ENCODE measurements at regions not wholly inside any gene's neighbourhood (a gene's known extent, or its start where the extent isn't known, plus 50 kb on each side); places are given as distances from the start of the nearest gene placed in this dataset.
"Not testable (repeated sequence)": the region's sequence is repeated elsewhere in the genome, so short reads cannot be mapped to it uniquely, and the experiment has no call there.

DNA sequence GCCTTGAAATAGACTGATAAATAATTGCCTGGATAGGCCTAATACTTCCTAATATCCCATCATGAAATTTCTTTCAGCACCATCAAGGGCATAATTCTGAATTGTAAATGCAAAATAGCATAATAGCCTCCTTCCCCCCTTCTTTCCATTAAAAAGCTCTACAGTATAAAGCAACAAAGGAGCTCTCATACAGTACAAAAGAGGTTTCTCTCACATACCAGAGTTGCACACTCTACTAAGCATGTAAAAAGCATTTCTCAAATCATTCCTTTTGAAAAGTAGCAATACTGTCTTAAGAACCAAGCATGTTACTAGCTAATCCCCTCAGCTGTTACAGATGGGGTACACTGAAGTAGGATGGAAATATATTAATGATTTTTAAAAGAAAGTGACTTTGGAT, 509.0 kb downstream of the KLHL13 start:
- no peaks in the 10 kb centered on the region for H3K27me3 ChIP-seq
- H3K36me3 ChIP-seq: no peaks in the 10 kb centered on the region
- no peak for TF ChIP-seq POLR2AphosphoS5 (IDR thresholded peaks at IDR 0.05; ENCODE audit: insufficient read depth in 1 of 2, low read depth in 1 of 2)
- TF ChIP-seq, protein P1, sequence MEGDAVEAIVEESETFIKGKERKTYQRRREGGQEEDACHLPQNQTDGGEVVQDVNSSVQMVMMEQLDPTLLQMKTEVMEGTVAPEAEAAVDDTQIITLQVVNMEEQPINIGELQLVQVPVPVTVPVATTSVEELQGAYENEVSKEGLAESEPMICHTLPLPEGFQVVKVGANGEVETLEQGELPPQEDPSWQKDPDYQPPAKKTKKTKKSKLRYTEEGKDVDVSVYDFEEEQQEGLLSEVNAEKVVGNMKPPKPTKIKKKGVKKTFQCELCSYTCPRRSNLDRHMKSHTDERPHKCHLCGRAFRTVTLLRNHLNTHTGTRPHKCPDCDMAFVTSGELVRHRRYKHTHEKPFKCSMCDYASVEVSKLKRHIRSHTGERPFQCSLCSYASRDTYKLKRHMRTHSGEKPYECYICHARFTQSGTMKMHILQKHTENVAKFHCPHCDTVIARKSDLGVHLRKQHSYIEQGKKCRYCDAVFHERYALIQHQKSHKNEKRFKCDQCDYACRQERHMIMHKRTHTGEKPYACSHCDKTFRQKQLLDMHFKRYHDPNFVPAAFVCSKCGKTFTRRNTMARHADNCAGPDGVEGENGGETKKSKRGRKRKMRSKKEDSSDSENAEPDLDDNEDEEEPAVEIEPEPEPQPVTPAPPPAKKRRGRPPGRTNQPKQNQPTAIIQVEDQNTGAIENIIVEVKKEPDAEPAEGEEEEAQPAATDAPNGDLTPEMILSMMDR (IDR thresholded peaks at IDR 0.05): no peak
- no peak for TF ChIP-seq POLR2A (IDR thresholded peaks at IDR 0.05)
- DNase-seq (ENCODE audit: extremely low spot score in 2 of 2): no peak
- H3K4me3 ChIP-seq: no peak overlapping the region
- H3K9me3 ChIP-seq: no peaks in the 10 kb centered on the region
- intact Hi-C loops (cut with DNase I): no loop called here
- no peaks in the 10 kb centered on the region for H3K4me1 ChIP-seq
- H3K27ac ChIP-seq: no peak overlapping the region

DNA sequence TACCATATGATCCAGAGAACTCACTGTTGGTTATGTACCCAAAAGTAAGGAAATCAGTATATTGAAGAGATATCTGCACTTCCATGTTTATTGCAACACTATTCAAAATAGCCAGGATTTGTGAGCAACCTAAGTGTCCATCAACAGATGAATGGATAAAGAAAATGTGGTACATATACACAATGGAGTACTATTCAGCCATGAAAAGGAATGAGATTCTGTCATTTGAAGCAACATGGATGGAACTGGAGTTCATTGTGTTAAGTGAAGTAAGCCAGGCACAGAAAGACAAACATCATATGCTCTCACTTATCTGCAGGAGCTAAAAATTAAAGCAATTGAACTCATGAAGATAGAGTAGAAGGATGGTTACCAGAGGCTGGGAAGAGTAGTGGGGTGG, 510.5 kb downstream of the KLHL13 start:
- H3K27ac ChIP-seq; DNase-seq (ENCODE audit: extremely low spot score in 2 of 2); intact Hi-C loops (cut with DNase I); H3K4me3 ChIP-seq; H3K4me1 ChIP-seq; H3K36me3 ChIP-seq; H3K27me3 ChIP-seq; H3K9me3 ChIP-seq: not testable (repeated sequence)

DNA sequence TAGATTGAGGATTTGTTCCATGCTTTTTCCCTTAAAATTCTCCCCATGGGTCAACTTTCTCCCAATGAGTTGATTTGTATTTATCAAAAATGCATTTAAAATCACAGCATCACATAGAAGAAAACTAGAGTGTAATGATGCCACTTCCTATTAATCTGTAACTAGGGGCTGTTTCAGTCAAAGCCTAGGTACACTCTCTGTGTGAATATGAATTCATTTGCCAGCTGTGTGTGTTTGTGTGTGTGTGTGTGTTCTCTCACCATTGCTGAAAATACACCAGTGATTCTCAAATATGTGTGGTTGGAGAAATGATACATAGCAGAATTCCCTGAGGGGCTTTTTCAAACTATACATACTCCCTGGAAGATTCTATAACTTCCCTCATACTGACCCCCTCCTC, 546.5 kb downstream of the KLHL13 start:
- H3K36me3 ChIP-seq: no peaks in the 10 kb centered on the region
- no peaks in the 10 kb centered on the region for H3K4me1 ChIP-seq
- no peaks in the 10 kb centered on the region for H3K9me3 ChIP-seq
- no peak for TF ChIP-seq POLR2A (IDR thresholded peaks at IDR 0.05)
- no peak for TF ChIP-seq POLR2AphosphoS5 (IDR thresholded peaks at IDR 0.05; ENCODE audit: insufficient read depth in 1 of 2, low read depth in 1 of 2)
- TF ChIP-seq, protein P1 (IDR thresholded peaks at IDR 0.05): no peak
- H3K27ac ChIP-seq: no peak overlapping the region
- intact Hi-C loops (cut with DNase I): no loop called here
- H3K27me3 ChIP-seq: no peaks in the 10 kb centered on the region
- DNase-seq (ENCODE audit: extremely low spot score in 2 of 2): no peak
- H3K4me3 ChIP-seq: no peak overlapping the region

DNA sequence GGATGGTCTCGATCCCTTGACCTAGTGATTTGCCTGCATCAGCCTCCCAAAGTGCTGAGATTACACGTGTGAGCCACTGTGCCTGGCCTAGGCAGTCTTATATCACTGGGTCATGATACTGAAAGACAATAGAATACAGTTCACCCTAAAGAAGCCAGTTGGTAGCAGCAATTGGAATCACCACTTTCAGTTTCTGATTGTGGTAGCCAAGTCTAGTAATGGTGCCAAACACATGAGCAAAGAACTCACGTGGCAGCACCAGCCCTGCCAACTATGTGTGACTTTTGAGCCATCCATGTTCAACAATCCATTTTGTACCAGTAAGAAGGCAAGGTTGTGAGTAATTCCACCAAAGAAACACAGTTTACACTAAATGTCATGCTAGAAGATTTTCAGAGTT, 548.4 kb downstream of the KLHL13 start:
- DNase-seq (ENCODE audit: extremely low spot score in 2 of 2): no peak
- Histone ChIP-seq H3K4me1 (no peaks in the 10 kb centered on the region), H3K9me3 (no peaks in the 10 kb centered on the region), H3K36me3 (no peaks in the 10 kb centered on the region), H3K4me3 (no peak overlapping the region), H3K27ac (no peak overlapping the region), H3K27me3 (no peaks in the 10 kb centered on the region)
- TF ChIP-seq POLR2A (IDR thresholded peaks at IDR 0.05) (no peak), POLR2AphosphoS5 (IDR thresholded peaks at IDR 0.05; ENCODE audit: insufficient read depth in 1 of 2, low read depth in 1 of 2) (no peak)
- TF ChIP-seq, protein P1 (IDR thresholded peaks at IDR 0.05): no peak
- intact Hi-C loops (cut with DNase I): no loop called here

DNA sequence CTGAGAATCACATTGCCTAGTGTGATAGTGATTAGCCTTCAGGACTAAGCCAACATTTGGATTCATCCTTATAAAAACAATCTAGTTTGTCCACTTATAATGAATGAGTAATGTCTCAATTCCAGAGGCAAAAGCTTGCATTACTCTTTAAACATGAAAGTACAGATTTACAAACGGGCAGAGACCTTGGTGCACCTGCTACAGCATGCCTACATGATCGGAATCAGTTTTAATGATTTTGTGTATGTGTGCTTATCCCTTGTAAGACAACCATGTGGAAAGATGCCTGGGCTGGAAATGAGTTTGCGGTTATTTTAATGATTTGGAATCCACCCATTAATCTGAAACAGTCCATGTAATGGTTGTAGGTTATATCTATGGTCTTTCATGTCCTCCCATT, 572.7 kb downstream of the KLHL13 start:
- no peak for DNase-seq (ENCODE audit: extremely low spot score in 2 of 2)
- H3K27me3 ChIP-seq: no peaks in the 10 kb centered on the region
- TF ChIP-seq, protein P1 (IDR thresholded peaks at IDR 0.05): no peak
- TF ChIP-seq POLR2AphosphoS5 (IDR thresholded peaks at IDR 0.05; ENCODE audit: insufficient read depth in 1 of 2, low read depth in 1 of 2) (no peak), POLR2A (IDR thresholded peaks at IDR 0.05) (no peak)
- H3K4me3 ChIP-seq: no peak overlapping the region
- H3K27ac ChIP-seq: no peak overlapping the region
- no peaks in the 10 kb centered on the region for H3K9me3 ChIP-seq
- H3K4me1 ChIP-seq: no peaks in the 10 kb centered on the region
- intact Hi-C loops (cut with DNase I): no loop called here
- no peaks in the 10 kb centered on the region for H3K36me3 ChIP-seq

DNA sequence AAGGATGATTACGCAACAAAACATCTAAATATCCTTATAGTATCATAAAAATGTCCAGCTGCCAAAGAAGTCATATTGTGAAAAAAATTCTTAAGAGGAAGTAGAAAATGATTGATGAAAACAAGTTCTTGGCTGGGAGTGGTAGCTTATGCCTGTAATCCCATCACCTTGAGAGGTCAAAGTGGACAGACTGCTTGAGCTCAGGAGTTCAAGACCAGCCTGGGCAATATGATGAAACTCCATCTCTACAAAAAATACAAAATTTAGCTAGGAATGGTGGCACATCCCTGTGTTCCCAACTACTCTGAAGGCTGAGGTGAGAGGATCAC, 577.6 kb downstream of the KLHL13 start:
- Histone ChIP-seq H3K36me3 (no peaks in the 10 kb centered on the region), H3K4me3 (no peak overlapping the region), H3K9me3 (no peaks in the 10 kb centered on the region), H3K4me1 (no peaks in the 10 kb centered on the region), H3K27ac (no peak overlapping the region), H3K27me3 (no peaks in the 10 kb centered on the region)
- no peak for TF ChIP-seq POLR2A (IDR thresholded peaks at IDR 0.05)
- intact Hi-C loops (cut with DNase I): no loop called here
- DNase-seq (ENCODE audit: extremely low spot score in 2 of 2): no peak

Data from vagina (tissue), 2 donors.